IPS-NIHi11 (cell line): ENCODE measurements at regions not wholly inside any gene's neighbourhood (a gene's known extent, or its start where the extent isn't known, plus 50 kb on each side); places are given as distances from the start of the nearest gene placed in this dataset.

Experiments
- DNase-seq: peaks from one replicate; pipeline ENCODE4 v3.0.0; 2012; ENCODE audit warnings: mixed read lengths, low spot score

DNA sequence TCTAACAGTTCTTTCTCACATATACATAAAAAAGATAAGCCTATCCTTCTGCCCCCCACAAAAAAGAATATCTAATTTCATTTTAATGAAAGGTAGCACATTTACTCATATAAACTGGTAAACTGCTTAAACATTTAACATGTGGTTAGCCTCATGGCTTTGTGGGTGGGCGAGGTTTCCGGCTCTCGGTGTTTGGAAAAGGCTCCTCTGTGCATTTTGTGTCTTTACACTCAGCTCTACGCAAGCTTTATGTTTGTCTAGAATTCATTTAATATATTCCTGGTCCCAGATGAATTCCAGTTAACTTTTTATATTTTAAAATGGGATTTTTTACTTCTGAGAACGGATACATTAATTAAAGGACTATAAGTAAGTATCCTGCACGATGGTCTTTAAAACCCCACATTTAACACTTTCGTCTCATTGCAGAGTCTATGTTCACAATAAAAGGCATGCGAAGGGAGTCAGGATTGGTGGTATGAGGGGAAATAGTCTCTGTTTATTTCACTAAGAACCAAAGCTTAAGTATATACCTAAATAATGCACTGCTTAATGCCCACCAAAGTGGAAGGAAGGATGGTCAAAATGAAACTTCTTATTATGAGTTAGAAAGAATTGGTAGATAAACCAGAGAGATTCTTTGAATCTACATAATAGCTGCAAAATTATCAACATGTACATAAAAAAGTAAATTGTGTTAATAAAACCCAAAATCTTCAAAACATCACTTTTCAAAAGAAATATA is 197.2 kb downstream of the CRPPA start:
- no peak for DNase-seq

DNA sequence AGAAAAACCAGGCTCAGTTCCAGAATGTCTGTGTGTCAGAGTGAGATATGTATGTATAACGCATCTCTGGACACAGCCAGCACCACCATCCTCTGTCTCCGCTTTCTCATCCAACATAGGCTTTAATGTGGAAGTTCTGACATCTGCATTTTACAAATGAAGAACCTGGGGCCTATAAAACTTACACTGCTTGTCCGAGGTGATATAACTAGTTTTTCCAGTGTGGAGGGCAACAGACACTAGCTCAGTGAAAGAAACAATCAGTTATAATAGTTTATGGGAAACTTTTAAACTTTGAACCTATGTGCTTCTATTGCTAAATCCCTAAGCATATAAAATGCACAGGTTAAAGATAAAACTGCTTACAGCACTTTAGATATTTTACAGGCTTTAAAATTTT is 208.7 kb downstream of the CRPPA start:
- no peak for DNase-seq

DNA sequence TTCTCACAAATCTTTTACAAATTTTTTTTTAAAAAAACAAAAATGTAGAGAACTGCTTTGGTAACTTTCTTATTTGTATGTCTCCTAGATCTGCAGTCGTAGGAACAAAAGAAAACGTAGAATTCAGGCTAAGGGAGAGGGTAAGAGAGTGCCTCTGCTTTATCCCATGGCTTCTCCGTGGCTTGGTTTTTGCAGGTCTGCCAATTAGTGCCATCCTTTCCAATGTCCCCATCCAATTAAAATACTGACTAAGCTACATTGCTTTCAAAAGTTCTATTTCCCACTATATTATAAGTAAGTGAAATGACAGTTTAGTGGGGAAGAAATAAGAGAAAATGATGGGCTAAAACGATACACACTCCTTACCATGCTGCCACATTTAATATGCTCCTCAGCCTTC is 209.3 kb downstream of the CRPPA start:
- no peak for DNase-seq

DNA sequence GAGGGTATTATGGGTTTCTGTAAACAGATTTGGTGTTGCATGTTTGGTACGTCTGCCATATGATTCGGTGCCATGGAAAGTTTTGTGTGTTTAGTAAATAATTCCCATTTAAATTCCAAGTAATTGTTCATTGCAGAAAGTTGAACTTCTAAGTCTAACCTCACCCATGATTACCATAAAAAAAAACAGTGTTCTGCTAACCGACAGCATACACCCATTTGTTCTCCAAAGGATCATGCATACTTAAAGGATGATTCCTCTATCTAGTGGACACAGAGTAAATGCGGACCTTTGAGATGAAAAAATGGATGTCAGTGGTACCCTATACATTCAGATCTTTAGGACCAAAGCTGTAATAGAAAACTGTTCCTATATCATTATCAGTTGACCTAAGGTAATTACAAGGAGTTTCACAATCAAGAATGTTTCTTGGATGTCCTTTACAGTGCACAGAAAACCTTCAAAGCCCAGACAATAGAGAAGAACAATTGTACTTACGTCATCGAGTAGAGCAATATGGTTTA is 209.9 kb downstream of the CRPPA start:
- DNase-seq = no peak

DNA sequence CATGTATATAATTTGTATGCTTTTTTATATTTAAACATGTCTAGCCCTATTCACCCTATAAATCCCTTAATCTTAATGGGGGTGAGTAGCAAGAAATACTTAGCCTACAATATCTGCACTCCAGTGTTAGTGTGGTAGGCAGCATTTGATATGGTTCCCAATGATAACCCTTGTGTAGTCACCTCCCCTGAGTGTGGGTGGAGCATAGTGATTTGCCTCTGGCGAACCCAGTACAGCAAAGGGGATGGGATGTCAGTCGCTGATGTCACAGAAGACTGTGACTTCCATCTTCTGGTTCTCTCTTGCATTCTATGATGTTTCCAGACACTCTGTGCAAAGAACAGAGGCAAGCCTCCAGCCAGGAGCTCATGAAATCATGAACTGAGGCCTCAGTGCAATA is 211.2 kb downstream of the CRPPA start:
- DNase-seq = no peak

DNA sequence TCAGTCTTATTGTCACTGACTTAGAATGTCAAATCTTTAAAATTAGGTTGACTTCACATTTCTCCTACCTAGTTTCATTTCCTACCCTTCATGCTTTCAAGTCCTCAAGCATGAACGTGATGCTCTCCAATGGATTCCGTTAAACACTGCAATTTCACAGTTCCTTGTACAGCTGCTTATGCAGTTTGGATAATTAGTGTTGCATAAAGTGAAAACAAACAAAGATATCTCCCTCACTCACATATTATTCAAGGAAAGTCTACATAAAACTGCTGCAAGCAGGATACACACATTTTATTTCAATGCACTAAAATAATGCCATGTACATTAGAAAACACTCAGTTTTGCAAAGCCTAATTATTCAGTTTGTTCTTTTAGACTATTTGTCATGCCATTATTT is 214.0 kb downstream of the CRPPA start:
- no peak for DNase-seq

DNA sequence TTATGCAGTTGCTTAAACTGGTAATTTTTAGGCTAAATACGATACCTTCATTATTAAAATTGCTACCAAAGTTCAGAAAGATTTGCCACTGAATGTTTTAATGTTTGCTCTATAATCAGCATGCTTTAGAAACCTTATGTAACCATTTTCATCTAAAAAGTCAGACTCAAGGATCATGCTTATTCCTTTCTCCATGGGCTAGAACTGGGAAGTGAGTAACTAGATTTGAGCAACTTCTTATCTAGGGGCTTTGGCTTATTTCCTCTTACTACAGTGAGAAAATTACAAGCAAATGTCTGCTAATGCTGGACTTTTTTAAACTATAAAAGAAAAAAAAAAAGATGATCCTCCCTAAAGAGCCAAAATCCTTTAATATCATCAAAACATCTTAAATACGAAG is 215.9 kb downstream of the CRPPA start:
- no peak for DNase-seq

DNA sequence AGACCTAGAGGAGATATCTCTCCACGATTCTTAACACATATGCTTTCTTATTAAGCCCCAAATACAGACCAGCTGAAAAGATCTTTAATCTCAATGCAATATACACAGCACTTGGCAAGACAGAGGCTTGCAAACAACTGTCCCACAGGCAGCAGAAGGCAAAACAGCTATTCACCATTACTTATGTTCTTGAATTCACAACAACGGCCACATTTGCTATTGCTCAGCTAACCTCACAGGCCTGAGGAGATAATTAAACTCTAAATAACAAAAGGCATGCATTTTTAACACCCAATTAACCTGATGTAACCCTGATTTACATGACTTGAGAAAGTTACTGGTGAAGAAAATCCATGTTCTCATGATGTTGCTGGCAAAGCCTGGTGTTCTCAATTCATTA is 216.4 kb downstream of the CRPPA start:
- peak; percentile 5 for DNase-seq

DNA sequence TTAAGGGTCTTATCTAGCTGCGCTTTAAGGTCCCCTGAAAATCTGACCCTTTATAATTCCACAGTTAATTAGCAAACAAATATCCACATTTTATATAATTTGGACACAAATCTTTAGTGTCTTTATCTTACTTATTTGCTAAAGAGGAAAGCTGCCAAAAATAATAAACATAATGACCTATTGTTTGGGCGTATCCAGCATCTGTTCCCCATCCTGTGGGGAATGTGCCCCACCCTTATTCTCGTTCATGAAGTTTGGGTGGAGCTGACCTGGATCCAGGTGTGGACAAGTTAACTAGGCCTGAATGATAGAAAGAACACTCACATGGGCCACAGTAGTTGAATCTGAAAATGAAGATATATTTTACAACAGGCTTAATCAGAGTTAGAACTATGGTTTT is 218.3 kb downstream of the CRPPA start:
- DNase-seq = no peak

DNA sequence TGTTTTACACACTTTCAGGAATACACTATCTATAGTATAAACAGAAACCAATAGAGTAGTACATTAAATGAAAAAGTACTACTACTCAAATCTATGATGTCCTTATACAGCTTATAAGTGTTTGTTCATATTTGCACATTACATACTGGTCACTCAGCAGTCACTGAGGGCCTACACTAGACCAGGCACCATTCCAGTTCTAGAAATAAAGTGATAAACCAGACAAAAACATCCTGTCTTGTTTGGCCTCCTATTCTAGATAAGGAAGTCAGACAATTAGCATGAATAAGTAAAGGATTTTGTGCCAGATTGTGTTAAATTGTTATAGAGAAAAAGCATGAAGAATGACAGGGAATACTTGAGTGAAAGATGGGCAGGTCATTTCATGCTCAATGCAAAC is 219.0 kb downstream of the CRPPA start:
- DNase-seq = no peak

DNA sequence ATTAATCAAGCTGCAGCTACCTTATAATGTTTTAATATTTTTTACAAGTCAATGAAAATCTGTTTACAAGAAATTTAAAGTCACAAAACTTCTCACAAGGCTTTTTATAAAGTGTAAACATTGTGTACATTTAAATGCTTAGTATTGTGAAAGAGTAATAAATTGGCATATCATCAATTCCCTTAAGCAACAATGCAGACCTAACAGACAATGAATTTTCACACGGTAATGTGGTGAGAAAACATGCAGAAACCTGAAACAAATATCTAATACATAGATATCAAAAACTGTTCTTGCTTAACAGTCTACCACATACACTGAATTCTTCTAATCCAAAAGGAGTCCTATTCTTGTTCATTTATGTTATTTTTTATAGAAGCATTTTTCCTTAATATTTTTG is 220.7 kb downstream of the CRPPA start:
- no peak for DNase-seq

DNA sequence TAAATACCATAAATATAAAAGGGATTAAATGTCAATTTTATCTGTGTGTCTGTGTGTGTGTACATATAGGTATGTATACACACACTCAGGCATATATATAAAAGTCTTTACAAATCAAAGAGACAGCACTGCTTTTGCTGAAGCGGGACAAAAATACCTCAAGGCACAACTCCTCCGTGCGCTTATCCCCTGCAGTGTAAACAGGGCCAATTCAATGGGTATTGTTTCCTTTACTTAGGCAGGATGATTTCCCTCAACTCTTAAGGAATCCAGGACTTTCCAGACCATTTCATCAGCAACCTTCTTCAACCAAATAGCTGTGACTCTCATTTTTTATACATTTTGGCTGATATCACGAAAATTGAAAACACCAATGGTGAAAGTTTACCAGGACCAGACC is 227.7 kb downstream of the CRPPA start:
- DNase-seq = no peak

DNA sequence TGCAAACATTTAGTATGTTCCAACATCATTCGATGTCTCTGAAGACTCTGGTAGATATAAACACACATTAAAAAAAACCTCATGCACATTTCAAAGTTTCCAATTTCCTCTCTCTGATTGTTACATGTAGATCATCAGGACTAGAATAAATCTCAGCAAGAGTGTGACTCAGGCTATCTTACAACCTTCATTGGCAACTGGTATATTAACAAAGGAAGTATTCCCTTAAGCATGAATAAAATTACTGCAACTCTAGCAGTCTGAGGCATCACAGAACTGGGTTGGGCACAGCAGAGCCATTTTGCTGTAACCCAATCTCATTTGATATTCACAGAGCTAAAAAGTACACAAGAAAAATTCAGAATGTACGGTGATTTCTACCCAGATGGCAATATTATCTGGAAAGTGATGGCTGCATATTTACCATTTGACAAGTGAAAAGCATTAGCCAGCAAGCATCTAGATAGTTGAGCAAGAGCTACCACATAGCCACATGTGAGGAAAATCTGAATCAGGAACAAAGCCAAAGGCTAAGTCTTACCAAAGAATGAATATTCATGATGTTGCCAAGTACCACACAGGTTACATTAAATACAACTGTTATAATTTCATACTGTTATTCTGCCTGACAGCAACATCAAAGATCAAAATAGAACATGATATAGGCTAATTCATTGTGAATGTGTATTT is 232.2 kb downstream of the CRPPA start:
- no peak for DNase-seq

DNA sequence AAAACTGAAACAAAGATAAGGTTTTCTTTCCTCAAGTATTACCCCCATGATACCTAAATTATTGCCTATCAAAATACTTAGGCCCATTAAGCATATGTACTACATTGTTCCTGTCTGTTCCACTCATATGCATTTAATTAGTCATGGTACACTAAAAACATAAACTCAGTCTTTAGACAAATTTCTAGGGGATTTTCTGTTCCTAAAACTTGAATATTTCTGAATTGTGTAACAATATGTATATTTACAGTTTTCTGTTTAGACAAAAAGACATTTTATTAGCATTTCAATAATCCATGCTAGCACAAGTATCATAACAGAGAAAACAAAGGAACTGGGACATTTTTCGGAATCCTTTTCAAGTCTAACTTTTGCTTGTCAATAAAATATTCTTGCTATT is 234.2 kb downstream of the CRPPA start:
- no peak for DNase-seq

DNA sequence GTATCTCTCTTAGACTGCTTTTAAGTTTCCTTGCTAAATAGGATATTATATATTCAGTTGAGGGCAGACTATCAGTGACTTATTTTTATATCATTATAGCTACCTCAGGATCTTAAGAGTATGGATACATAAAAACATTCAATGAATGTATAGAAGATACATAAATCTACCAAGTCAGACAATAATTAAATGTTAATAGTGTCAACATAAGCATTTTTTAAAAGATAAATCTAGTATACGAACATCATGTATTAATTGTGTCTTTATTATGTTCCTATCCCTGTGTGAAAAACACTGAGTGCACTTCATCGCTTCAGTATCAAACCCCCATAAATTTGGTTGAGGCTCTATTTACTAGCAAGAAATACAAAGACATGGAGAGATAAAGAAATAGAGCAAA is 242.8 kb downstream of the CRPPA start:
- no peak for DNase-seq

DNA sequence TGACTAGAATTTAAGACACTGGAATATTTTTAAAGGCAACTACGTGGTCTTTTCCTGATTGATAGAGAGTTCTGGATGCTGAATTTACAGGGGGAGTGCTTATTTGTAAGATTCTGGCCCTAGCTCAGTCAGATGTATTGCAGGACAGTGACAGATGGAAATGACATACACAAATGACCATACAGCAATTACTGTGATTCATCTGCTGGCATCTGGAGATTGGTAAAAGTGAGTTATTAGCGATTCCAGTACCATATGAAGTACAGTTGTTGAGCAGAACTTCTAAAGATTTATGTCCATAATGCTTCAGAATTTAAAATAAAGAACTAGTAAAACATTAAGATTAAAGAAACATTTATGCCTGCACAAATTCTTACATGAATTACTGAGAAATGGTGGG is 243.2 kb downstream of the CRPPA start:
- no peak for DNase-seq

DNA sequence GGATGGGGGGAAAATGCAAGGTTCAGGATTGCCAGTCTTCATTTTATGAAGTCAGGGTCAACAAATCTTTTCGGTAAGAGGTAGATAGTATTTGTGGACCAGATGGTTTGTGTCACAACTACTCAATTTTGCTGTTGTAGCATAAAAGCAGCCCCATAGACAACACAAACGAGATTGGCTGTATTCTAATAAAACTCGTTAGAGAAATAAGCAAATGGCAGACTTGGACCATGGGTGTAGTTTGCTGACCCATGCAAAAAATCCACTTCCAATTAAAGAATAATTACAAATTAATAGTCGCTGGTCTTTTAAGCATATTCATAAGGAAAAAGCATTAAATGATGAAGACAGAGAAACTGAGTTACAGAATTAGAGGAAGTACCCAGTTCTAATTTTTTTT is 247.1 kb downstream of the CRPPA start:
- DNase-seq = no peak

DNA sequence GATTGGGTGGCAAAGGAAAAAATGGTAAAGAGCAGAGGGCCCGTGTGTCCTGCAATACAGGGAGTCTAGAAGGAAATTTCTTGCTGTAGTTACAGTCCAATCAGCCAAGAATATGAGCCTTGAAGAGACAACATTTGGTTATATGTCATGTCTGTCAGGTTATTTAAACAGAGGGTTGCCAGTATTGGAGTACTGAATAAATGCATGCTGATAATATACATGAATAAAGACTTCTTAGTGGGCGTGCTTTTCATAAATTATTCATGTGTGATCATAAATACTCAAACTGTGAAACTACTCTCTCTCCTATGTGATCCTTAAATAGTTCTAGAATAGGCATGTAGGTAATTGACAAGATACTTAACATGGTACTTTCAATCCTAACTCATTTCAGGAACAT is 249.0 kb downstream of the CRPPA start:
- DNase-seq = no peak

DNA sequence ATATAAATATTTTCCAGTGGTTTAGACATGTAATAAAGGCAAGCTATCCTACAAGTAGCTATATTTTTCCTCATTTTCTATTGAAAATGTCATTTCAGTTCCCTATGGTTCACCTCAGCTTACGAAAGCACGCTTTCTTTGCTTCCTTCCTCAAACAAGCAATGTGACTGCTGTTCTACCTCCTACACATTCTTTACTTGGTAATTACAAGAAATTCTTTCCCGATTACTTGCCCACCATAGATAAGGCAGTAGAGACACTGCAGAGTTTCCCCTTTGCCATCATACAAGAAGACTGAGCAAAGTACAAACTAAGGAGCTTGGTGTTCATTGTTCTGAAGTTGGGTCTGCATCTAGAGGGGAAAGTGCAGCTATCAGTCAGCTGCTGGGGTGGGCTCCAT is 249.4 kb downstream of the CRPPA start:
- DNase-seq = no peak

DNA sequence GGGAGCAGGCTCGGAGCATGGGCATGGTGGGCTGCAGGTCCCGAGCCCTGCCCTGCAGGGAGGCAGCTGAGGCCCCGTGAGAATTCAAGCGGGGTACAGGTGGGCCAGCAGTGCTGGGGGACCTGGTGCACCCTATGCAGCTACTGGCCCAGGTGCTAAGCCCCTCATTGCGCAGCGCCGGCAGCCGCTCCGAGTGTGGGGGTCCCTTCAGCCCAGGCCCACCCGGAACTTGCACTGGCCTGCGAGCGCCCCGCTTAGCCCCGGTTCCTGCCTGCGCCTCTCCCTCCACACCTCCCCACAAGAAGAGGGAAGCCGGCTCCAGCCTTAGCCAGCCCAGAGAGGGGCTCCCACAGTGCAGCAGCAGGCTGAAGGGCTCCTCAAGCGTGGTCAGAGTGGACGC is 250.7 kb downstream of the CRPPA start:
- no peak for DNase-seq

DNA sequence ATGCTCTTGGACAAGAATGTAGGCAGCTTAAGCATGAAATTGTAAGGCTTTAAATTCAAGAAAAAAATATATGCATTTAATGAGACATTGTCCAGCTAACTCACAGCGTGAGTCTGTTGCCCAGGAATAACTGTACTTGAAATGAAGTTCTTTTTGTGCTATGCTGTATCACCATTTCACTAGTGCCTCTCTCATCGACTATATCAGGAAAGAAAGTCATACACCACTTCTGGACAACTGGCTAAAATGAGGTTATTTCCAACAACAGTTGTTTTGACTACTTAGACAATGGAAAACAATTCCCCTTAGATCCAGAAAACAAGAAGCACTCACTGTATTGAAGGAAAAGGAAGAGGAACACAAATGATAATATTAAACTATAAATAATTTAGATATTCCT is 251.8 kb downstream of the CRPPA start:
- DNase-seq = no peak

DNA sequence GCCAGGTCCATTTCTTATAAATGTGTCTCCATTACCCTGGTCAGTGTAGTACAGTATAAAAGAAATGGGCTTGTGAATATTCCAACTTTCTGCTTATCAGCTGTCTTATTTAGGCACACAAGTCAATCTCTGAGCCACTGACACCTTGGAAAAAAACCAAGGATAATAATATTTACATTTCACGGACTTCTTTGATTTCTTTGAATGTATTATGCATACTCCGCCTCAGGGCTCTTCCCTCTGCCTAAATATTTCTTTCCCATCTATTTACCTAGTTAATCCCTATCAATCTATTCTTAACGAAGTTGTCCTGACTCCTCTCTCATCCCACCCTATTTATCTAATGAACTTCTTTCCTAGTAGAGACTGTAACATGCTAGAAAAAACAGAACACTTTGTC is 253.8 kb downstream of the CRPPA start:
- DNase-seq = no peak

DNA sequence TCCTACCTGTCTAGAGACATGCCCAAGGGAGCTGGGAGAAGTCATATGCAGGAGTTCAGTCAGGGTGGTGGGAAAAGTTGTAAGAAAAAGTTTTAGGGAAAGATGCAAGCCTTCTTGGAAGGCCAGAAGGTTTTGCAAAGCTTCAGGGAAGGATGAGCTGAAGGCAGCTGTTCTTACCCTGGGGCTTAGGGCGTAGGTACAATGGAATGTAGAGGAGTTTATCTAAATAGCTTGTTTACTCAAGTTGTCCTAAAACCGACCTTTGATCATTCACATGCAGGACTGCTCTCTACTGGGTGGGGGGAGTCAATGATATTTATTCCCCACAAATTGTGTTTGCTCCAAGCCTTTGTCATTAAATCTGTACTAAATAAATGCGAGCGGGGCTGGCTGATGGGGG is 277.0 kb downstream of the CRPPA start:
- no peak for DNase-seq

DNA sequence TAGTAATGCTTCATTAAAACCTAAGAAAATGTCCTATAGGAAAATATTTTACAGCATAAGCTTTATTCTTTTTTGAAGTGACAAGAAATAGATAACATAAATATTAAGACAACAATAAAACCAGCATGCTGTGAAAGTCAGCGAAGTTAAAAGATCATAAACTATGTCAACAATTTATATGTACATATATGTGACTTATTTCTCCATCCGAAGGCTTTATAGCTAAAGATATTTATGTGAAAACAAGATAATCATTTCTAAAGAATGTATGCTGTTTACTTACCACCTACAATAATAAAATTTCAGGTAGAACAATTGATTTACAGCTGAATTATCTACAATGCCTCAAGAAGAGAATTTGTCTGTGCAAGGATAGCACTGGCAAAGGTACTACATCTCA is 283.4 kb downstream of the CRPPA start:
- DNase-seq = no peak
